Erythroblast (primary cell): ENCODE measurements at regions not wholly inside any gene's neighbourhood (a gene's known extent, or its start where the extent isn't known, plus 50 kb on each side); places are given as distances from the start of the nearest gene placed in this dataset.

ENCODE experiments used
- GATA1 ChIP-seq: IDR thresholded peaks from 2 replicates; pipeline ENCODE4 v1.6.1; 2011; ENCODE audit warnings: low read depth, mild to moderate bottlenecking, control low read depth, low read length, moderate library complexity
- POLR2A ChIP-seq: IDR thresholded peaks from 2 replicates; pipeline ENCODE4 v1.6.1; 2011; ENCODE audit warnings: mild to moderate bottlenecking, low read length

DNA sequence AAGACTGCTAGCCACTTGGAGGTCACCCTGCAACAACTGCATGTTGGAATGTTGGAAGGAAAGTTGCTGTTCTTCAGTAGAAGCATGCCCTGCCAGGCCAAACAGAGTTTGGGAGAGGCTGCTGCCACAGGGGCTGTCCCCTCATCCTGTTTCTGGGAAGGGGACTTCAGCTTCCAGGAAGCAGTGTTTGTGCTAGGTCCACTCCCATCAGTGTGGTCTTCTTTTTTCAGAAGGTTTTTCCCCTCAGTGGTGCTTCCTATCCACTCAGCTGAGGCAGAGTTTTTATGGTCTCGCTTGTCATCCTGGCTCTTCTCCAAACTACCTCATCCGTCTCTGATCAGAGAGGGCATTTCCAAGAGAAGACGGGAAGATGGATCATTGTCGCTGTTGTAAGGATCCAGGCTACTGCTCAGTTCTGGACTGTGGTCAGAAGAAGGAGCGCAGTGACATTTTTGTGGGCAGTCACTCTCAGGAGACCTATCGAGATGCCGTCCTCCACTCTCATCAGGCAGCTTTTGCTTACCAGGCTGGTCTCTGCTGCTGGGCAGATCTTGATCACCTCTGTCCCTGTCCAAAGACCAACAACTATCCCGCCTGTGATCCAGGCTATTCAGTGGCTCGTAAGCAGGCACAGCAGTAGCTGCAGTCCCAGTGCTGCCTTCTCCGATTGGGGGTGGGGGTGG is 97.8 kb upstream of the C5orf63 start:
- TF ChIP-seq POLR2A (no peak), GATA1 (no peak)
